GM12865 (cell line): ENCODE measurements at regions not wholly inside any gene's neighbourhood (a gene's known extent, or its start where the extent isn't known, plus 50 kb on each side); places are given as distances from the start of the nearest gene placed in this dataset.

Experiments used
- DNase-seq: peaks from one replicate; pipeline ENCODE4 v3.0.0; 2010; ENCODE audit warnings: low read depth
- H3K4me3 ChIP-seq: 2 replicates; pipeline ENCODE4 v1.5.1; 2011; ENCODE audit warnings: mild to moderate bottlenecking, low read depth, low read length, control low read depth
- TF ChIP-seq, protein P1 (sequence below): IDR thresholded peaks from 2 replicates; pipeline ENCODE4 v1.5.1; 2011; ENCODE audit warnings: low read length, control low read depth, low read depth, inconsistent platforms; ENCODE audit not compliant: insufficient read depth; ENCODE audit errors: missing control alignments

- no peak overlapping the region for H3K4me3 ChIP-seq
- DNase-seq: no peak
- TF ChIP-seq, protein P1, sequence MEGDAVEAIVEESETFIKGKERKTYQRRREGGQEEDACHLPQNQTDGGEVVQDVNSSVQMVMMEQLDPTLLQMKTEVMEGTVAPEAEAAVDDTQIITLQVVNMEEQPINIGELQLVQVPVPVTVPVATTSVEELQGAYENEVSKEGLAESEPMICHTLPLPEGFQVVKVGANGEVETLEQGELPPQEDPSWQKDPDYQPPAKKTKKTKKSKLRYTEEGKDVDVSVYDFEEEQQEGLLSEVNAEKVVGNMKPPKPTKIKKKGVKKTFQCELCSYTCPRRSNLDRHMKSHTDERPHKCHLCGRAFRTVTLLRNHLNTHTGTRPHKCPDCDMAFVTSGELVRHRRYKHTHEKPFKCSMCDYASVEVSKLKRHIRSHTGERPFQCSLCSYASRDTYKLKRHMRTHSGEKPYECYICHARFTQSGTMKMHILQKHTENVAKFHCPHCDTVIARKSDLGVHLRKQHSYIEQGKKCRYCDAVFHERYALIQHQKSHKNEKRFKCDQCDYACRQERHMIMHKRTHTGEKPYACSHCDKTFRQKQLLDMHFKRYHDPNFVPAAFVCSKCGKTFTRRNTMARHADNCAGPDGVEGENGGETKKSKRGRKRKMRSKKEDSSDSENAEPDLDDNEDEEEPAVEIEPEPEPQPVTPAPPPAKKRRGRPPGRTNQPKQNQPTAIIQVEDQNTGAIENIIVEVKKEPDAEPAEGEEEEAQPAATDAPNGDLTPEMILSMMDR: no peak
These were observed 122.3 kb downstream of the FOXD2 start for GRCh38 chr1:47559944-47560695.

DNA sequence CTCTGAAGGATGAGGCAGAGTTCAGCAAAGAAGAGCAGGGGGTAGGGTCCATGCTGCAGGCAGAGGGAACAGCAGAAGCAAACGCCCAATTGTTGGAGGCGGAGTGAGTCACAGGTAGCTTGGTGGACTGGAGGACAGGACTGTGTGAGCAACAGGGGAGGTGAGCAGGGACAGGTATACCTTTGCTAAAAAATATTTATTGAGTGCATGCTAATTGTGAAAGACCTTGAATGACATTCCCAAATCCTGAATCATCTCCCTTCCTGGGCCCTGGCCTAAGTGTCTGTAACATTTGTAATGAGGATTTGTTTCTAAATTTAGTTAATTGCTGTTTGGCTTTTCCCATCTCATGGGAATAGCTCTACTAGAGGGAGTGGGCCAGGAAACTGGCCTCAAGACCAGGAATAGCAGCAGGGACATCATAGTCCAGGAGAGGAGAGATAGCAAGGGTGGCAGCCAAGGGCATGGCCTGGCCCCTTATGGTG, 123.7 kb downstream of the FOXD2 start:
- TF ChIP-seq, protein P1: no peak
- no peak for DNase-seq
- no peak overlapping the region for H3K4me3 ChIP-seq

GRCh38 chr1:47562147-47562546, 124.3 kb downstream of the FOXD2 start:
- H3K4me3 ChIP-seq: no peak overlapping the region
- DNase-seq: no peak
- TF ChIP-seq, protein P1: no peak

DNA sequence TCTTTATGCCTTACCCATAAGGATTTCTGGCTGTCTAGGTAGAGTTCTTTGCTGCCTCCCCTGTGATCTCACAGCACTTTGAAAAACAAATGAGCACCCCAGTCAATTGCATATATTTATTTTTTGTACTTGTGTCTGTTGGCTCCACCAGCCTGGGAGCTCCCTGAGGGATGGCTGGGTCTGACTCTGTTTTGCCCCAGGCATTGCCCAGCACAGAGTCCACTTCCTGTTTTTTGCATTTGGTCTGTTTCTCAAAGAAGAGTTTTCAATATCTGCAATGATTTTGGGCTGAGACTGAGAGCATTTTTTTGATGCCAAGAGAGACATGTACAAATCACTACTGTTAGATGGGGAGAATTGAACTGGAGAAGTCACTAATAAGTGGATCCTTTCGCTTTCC, 125.0 kb downstream of the FOXD2 start:
- TF ChIP-seq, protein P1: no peak
- DNase-seq: no peak
- no peak overlapping the region for H3K4me3 ChIP-seq

- TF ChIP-seq, protein P1: no peak
These were observed 125.4 kb downstream of the FOXD2 start for GRCh38 chr1:47563201-47563600.

GRCh38 chr1:47564570-47564969, 126.7 kb downstream of the FOXD2 start:
- no peak for DNase-seq
- TF ChIP-seq, protein P1: no peak
- no peak overlapping the region for H3K4me3 ChIP-seq

More at GRCh38 chr1:47563201-47563600, 125.4 kb downstream of the FOXD2 start:
- DNase-seq: no peak
- no peak overlapping the region for H3K4me3 ChIP-seq

- no peak overlapping the region for H3K4me3 ChIP-seq
- TF ChIP-seq, protein P1: no peak
These were observed 127.2 kb downstream of the FOXD2 start for GRCh38 chr1:47565092-47565491.

More at GRCh38 chr1:47565092-47565491, 127.2 kb downstream of the FOXD2 start:
- DNase-seq: no peak
